ENCODE measurements at regions not wholly inside any gene's neighbourhood (a gene's known extent, or its start where the extent isn't known, plus 50 kb on each side); places are given as distances from the start of the nearest gene placed in this dataset.

GRCh38 chr12:115504306-115505290, 772.9 kb downstream of the MED13L start:
- Histone ChIP-seq H3K4me1 (replicated peaks in 1 of 4; ENCODE audit: control insufficient read depth in 3 of 4, insufficient read depth in 4 of 4, low read length in 3 of 4) (peaks cover 12 to 28% (median 16%) of the 10 kb centered on the region in 4 experiments; a peak in 6 of 7 replicates), H3K36me3 (ENCODE audit: control insufficient read depth in 2 of 4, insufficient read depth in 4 of 4, low read length in 3 of 4) (no peaks in the 10 kb centered on the region), H4K8ac (ENCODE audit: extremely low read depth, insufficient read depth, low read length) (no peak overlapping the region), H3K79me1 (ENCODE audit: low read depth, low read length) (no peaks in the 10 kb centered on the region), H2BK15ac (ENCODE audit: low read length) (no peak overlapping the region), H3K4ac (replicated peaks; ENCODE audit: insufficient read length, low read depth, low read length) (no peak overlapping the region), H3K18ac (ENCODE audit: extremely low read depth, low read length) (0 out of 2 replicates have a peak overlapping the region, but pooled peaks have one; percentile 5), H3K79me2 (ENCODE audit: control insufficient read depth in 1 of 2, insufficient read depth in 2 of 2, low read length in 2 of 2) (no peaks in the 10 kb centered on the region), H2AFZ (ENCODE audit: low read length) (no peak overlapping the region), H3K9me3 (ENCODE audit: insufficient read depth in 2 of 2, low read depth in 1 of 2, low read length in 1 of 2) (no peaks in the 10 kb centered on the region), H4K91ac (replicated peaks; ENCODE audit: insufficient read length, low read length) (no peak overlapping the region), H3K27me3 (replicated peaks in 1 of 4; ENCODE audit: control insufficient read depth in 3 of 4, extremely low read depth in 1 of 4, insufficient read depth in 3 of 4, low read length in 3 of 4) (peaks cover 0 to 15% (median 6%) of the 10 kb centered on the region in 4 experiments; a peak in 4 of 7 replicates), H4K20me1 (replicated peaks in 1 of 2; ENCODE audit: control insufficient read depth in 1 of 2, insufficient read depth in 2 of 2, low read length in 2 of 2) (no peaks in the 10 kb centered on the region), H3K56ac (replicated peaks; ENCODE audit: insufficient read length, low read depth, low read length) (no peak overlapping the region), H3K9ac (replicated peaks in 1 of 4; ENCODE audit: extremely low read depth in 1 of 4, low read depth in 3 of 4, low read length in 3 of 4) (no peak overlapping the region), H3K23ac (ENCODE audit: insufficient read length) (no peak overlapping the region), H4K5ac (ENCODE audit: insufficient read length, low read depth, low read length) (no peak overlapping the region), H3K14ac (ENCODE audit: insufficient read length) (no peak overlapping the region), H3K27ac (ENCODE audit: low read depth, low read length) (no peak overlapping the region), H3K4me2 (ENCODE audit: insufficient read depth in 1 of 2, low read depth in 2 of 2, low read length in 2 of 2) (no peak overlapping the region), H2BK20ac (ENCODE audit: low read length) (no peak overlapping the region), H2BK120ac (replicated peaks; ENCODE audit: low read depth, low read length) (no peak overlapping the region), H2BK12ac (ENCODE audit: low read depth, low read length) (peak overlapping the region; percentile 65), H2AK5ac (ENCODE audit: low read depth, low read length) (no peak overlapping the region), H3K23me2 (ENCODE audit: low read depth, low read length) (no peaks in the 10 kb centered on the region), H3K4me3 (ENCODE audit: extremely low read depth in 1 of 4, insufficient read depth in 2 of 4, low read depth in 3 of 4, low read length in 4 of 4) (no peak overlapping the region), H2BK5ac (ENCODE audit: low read depth, low read length) (peak overlapping the region; percentile 25; the same call in 1 of the 2 replicates)
- POLR2A ChIA-PET (ENCODE audit: partially characterized antibody) = interaction anchor here (1.7 kb wide), 1 partner anchor 54 kb away, joined by 4 read pairs; no protein-coding TSS in a partner anchor
- no peak for FAIRE-seq
- TF ChIP-seq SIN3A (conservative IDR thresholded peaks at IDR 0.05 in 1 of 2, IDR thresholded peaks at IDR 0.05 in 1 of 2; ENCODE audit: low read depth in 1 of 2, low read length in 2 of 2) = no peak
- TF ChIP-seq JUND (IDR thresholded peaks at IDR 0.05; ENCODE audit: low read length) = no peak
- no peak for TF ChIP-seq TBP (IDR thresholded peaks at IDR 0.05; ENCODE audit: low read depth, low read length)
- no peak for TF ChIP-seq ASH2L (IDR thresholded peaks at IDR 0.05; ENCODE audit: low read length)
- TF ChIP-seq FOSL1 (IDR thresholded peaks at IDR 0.05; ENCODE audit: insufficient read depth, low read depth, low read length) = no peak
- TF ChIP-seq EZH2 (IDR thresholded peaks at IDR 0.05; ENCODE audit: low read depth, low read length, severe bottlenecking) = no peak
- DNase-seq (ENCODE audit: low read depth in 1 of 2, low spot score in 2 of 2) = no peak
- CTCF ChIA-PET (ENCODE audit: partially characterized antibody) = interaction anchor here (0.6 to 1.6 kb wide), 3 partner anchors 20 to 843 kb away, joined by 3 to 4 read pairs (median 3); no protein-coding TSS in a partner anchor
- WGBS, 2 experiments (ENCODE audit: extremely low coverage in 1 of 2, insufficient coverage in 1 of 2, insufficient read length in 1 of 2, insufficient replicate concordance in 2 of 2, low coverage in 1 of 2, low lambda C conversion rate in 2 of 2, missing lambda C conversion rate in 1 of 2) = 85% methylated on average over 15 of the region's 16 CpGs; no CpG with 5 or more reads in 1 of the 2 experiments

All from H1 (cell line).